A673 (cell line): ENCODE measurements at regions not wholly inside any gene's neighbourhood (a gene's known extent, or its start where the extent isn't known, plus 50 kb on each side); places are given as distances from the start of the nearest gene placed in this dataset.

ENCODE experiments used
- CTCF ChIP-seq: fragments of 300-800, 200-600 bp; sonication (generic); conservative IDR thresholded peaks from 2 replicates; pipeline ENCODE4 v1.5.1; 2017; ENCODE audit warnings: low read depth, mild to moderate bottlenecking, antibody characterized with exemption, low read length, moderate library complexity, mixed read lengths
- EZH2 ChIP-seq: fragments of 200-600 bp; sonication (generic); IDR thresholded peaks from 2 replicates; pipeline ENCODE4 v1.6.1; 2017; ENCODE audit warnings: borderline replicate concordance, low read depth, mild to moderate bottlenecking, mixed read lengths, antibody characterized with exemption, low read length; ENCODE audit not compliant: poor library complexity, severe bottlenecking

GRCh38 chr9:94478755-94479730 lies 75.8 kb upstream of the PCAT7 start:
- no peak for TF ChIP-seq CTCF
- no peak for TF ChIP-seq EZH2
